ENCODE measurements at regions not wholly inside any gene's neighbourhood (a gene's known extent, or its start where the extent isn't known, plus 50 kb on each side); places are given as distances from the start of the nearest gene placed in this dataset.
A peak's percentile ranks its signal among the peaks of the same experiment; 100 is the strongest.
"Not testable (repeated sequence)": the region's sequence is repeated elsewhere in the genome, so short reads cannot be mapped to it uniquely, and the experiment has no call there.

- Histone ChIP-seq H3K4me1 (ENCODE audit: insufficient read depth, low read length) (peaks cover 15% of the 10 kb centered on the region; the same call in 1 of the 2 replicates), H3K4me3 (ENCODE audit: low read length) (no peak overlapping the region), H3K36me3 (ENCODE audit: insufficient read depth, low read depth, low read length) (no peaks in the 10 kb centered on the region), H3K9me3 (ENCODE audit: insufficient read depth, low read depth, low read length) (no peaks in the 10 kb centered on the region), H3K27me3 (ENCODE audit: insufficient read depth, low read length) (peaks cover 4% of the 10 kb centered on the region; the same call in 1 of the 2 replicates), H3K27ac (ENCODE audit: low read length) (no peak overlapping the region), H3K9ac (ENCODE audit: low read depth, low read length) (no peak overlapping the region)
Observed at GRCh38 chr9:129415942-129416651, 204.8 kb downstream of the C9orf50 start.

DNA sequence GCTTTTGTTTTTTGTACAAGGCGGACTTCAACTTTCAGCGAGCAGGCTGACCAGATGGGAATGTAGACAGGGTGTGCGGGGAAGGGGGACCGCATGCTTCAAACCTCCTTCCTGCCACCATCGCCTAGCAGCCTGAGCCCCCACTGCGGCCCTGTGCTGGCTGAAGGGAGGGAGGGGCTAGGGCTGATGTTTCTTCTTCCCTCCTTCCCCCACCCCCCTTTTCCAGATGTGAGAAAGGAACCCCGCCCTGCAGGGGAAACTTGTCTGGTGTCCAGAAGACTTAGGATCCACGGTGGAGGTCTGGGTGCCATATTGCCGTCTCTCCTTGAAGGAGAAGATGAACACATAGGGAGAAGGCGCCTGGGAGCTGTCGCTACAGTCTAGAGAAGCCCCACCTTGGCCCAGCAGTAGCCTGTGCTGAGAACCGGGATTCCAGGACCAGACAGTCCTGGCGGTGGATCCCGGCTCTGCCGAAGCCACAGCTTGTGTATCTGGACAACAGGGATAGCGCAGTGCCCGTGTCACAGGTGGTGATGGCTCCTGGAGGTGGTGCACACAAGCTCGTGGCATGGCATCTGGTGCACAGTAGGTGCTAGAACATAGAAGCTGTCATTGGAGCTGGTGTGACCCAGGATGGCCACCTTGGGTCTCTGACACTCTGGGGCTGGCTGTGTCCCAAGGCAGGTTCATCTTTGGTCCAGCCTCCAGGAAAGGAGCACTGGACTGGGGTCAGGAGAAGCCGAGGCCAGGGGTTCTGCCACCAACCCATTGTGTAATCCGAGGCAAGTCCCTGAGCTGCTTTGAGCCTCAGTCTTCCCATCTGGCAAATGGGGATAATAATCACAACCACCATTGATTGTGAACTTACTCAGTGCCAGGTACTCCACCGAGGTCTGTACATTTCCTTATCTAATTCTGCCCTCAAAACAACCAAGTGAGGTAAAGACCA is 205.6 kb downstream of the C9orf50 start:
- Histone ChIP-seq H3K4me3 (ENCODE audit: low read length) (no peak overlapping the region; the same call in 1 of the 2 replicates), H3K9me3 (ENCODE audit: insufficient read depth, low read depth, low read length) (no peaks in the 10 kb centered on the region), H3K36me3 (ENCODE audit: insufficient read depth, low read depth, low read length) (no peaks in the 10 kb centered on the region), H3K27ac (ENCODE audit: low read length) (no peak overlapping the region), H3K9ac (ENCODE audit: low read depth, low read length) (peak overlapping the region; percentile 88; the same call in 1 of the 2 replicates), H3K4me1 (ENCODE audit: insufficient read depth, low read length) (peaks cover 15% of the 10 kb centered on the region; the same call in 1 of the 2 replicates), H3K27me3 (ENCODE audit: insufficient read depth, low read length) (peaks cover 4% of the 10 kb centered on the region; the same call in 1 of the 2 replicates)

DNA sequence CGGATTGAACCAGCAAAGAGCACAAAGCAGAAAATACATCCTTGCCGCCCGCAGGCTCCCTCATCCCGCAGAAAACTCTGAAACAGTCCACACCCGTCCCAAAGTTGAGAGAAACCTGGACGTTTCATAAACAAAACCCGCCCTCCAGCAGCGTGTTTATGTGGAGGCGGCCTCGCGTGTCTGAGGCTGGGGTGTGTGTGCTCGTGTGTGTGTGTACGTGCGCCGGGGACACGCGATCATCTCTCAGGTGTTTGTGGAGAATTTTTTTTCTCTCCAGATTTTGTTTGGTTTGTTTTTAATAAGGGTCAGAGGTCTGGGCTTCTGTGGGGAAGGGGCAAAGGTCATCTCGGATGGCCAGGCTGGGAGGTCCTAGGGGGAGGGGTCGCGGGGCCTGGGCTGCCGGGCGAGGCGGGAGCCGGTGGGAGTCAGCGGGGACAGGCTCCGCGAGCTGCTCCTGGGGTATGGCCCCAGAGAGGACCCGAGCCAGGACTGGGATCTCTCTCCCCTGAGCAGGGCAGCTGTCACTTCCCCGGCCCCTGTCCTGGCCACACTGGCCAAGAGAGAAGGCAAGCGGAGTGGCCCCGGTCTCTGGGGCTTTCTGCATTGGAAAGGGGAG is 206.4 kb downstream of the C9orf50 start:
- H3K4me3 ChIP-seq (ENCODE audit: low read length): peak overlapping the region; percentile 63; the same call in 1 of the 2 replicates
- H3K27ac ChIP-seq (ENCODE audit: low read length): peak overlapping the region; percentile 88
- H3K9ac ChIP-seq (ENCODE audit: low read depth, low read length): peak overlapping the region; percentile 88; the same call in 1 of the 2 replicates
- H3K9me3 ChIP-seq (ENCODE audit: insufficient read depth, low read depth, low read length): no peaks in the 10 kb centered on the region
- H3K27me3 ChIP-seq (ENCODE audit: insufficient read depth, low read length): peaks cover 4% of the 10 kb centered on the region; the same call in 1 of the 2 replicates
- H3K36me3 ChIP-seq (ENCODE audit: insufficient read depth, low read depth, low read length): no peaks in the 10 kb centered on the region
- peaks cover 15% of the 10 kb centered on the region; the same call in 1 of the 2 replicates for H3K4me1 ChIP-seq (ENCODE audit: insufficient read depth, low read length)

DNA sequence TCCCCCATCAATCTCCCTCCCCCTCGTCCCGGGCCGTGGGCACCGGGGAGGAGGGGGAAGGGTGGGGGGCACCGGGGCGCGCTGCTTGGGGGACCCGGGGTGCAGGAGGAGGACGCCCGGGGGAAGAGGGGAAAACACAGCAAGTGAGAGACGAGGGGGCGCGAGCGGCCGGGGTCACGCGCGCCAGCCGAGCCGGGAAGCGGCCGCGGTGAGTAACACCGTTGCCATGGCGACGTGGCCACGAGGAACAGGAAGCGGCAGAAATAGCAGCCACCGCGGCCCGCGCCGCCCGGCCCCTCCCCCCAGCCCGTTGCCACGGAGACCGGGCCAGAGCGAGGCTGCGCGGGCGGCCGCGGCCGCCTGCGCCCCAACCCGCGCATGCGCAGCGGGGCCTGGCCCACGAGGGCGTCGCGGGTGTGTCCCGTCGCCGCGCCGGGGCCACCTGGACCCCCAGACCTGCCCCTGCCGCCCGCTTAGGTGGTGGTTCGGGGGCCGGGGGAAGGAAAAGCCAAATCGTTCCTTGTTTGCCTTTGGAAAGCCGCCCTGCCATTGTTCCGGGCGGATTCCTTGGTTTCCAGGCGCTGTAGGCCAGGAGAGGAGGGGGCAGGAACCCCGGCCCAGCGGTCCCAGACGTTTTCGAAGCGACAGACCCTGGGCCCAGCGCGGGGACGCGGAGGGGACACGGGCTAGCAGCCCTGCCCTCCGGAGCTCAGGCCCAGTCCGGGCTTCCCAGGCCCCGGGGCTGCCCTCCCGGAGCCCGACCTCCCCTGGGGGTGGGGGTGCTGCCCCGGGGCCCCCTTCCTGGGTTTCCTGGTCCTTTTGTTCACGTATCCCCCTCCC is 207.1 kb downstream of the C9orf50 start:
- peak overlapping the region; percentile 64; the same call in 1 of the 2 replicates for H3K4me3 ChIP-seq (ENCODE audit: low read length)
- H3K9me3 ChIP-seq (ENCODE audit: insufficient read depth, low read depth, low read length): no peaks in the 10 kb centered on the region
- H3K36me3 ChIP-seq (ENCODE audit: insufficient read depth, low read depth, low read length): no peaks in the 10 kb centered on the region
- H3K27me3 ChIP-seq (ENCODE audit: insufficient read depth, low read length): peaks cover 4% of the 10 kb centered on the region; the same call in 1 of the 2 replicates
- peak overlapping the region; percentile 88 for H3K27ac ChIP-seq (ENCODE audit: low read length)
- peaks cover 15% of the 10 kb centered on the region; the same call in 1 of the 2 replicates for H3K4me1 ChIP-seq (ENCODE audit: insufficient read depth, low read length)
- H3K9ac ChIP-seq (ENCODE audit: low read depth, low read length): peak overlapping the region; percentile 88

GRCh38 chr9:129412814-129413536 is 207.9 kb downstream of the C9orf50 start:
- Histone ChIP-seq H3K27me3 (ENCODE audit: insufficient read depth, low read length) (peaks cover 4% of the 10 kb centered on the region; the same call in 1 of the 2 replicates), H3K36me3 (ENCODE audit: insufficient read depth, low read depth, low read length) (no peaks in the 10 kb centered on the region), H3K4me1 (ENCODE audit: insufficient read depth, low read length) (peaks cover 15% of the 10 kb centered on the region; the same call in 1 of the 2 replicates), H3K9ac (ENCODE audit: low read depth, low read length) (peak overlapping the region; percentile 73; the same call in 1 of the 2 replicates), H3K9me3 (ENCODE audit: insufficient read depth, low read depth, low read length) (no peaks in the 10 kb centered on the region), H3K27ac (ENCODE audit: low read length) (no peak overlapping the region), H3K4me3 (ENCODE audit: low read length) (peak overlapping the region; percentile 64; the same call in 1 of the 2 replicates)

GRCh38 chr9:129412176-129412813 is 208.6 kb downstream of the C9orf50 start:
- Histone ChIP-seq H3K9ac (ENCODE audit: low read depth, low read length) (peak overlapping the region; percentile 73; the same call in 1 of the 2 replicates), H3K4me1 (ENCODE audit: insufficient read depth, low read length) (peaks cover 15% of the 10 kb centered on the region; the same call in 1 of the 2 replicates)
- not testable (repeated sequence) for H3K27ac ChIP-seq (ENCODE audit: low read length)

GRCh38 chr9:129411501-129412175 is 209.3 kb downstream of the C9orf50 start:
- no peak overlapping the region for H3K9ac ChIP-seq (ENCODE audit: low read depth, low read length)
- H3K27me3 ChIP-seq (ENCODE audit: insufficient read depth, low read length): peaks cover 4% of the 10 kb centered on the region; the same call in 1 of the 2 replicates
- H3K9me3 ChIP-seq (ENCODE audit: insufficient read depth, low read depth, low read length): no peaks in the 10 kb centered on the region
- no peak overlapping the region for H3K4me3 ChIP-seq (ENCODE audit: low read length)
- H3K27ac ChIP-seq (ENCODE audit: low read length): no peak overlapping the region
- H3K36me3 ChIP-seq (ENCODE audit: insufficient read depth, low read depth, low read length): no peaks in the 10 kb centered on the region
- H3K4me1 ChIP-seq (ENCODE audit: insufficient read depth, low read length): peaks cover 15% of the 10 kb centered on the region; the same call in 1 of the 2 replicates

More at GRCh38 chr9:129412176-129412813, 208.6 kb downstream of the C9orf50 start:
- not testable (repeated sequence) for H3K36me3 ChIP-seq (ENCODE audit: insufficient read depth, low read depth, low read length); H3K9me3 ChIP-seq (ENCODE audit: insufficient read depth, low read depth, low read length); H3K27me3 ChIP-seq (ENCODE audit: insufficient read depth, low read length)
- peak overlapping the region; percentile 64; the same call in 1 of the 2 replicates for H3K4me3 ChIP-seq (ENCODE audit: low read length)

GRCh38 chr9:129410226-129410625 is 210.7 kb downstream of the C9orf50 start:
- no peak overlapping the region for H3K27ac ChIP-seq (ENCODE audit: low read length)
- peaks cover 4% of the 10 kb centered on the region; the same call in 1 of the 2 replicates for H3K27me3 ChIP-seq (ENCODE audit: insufficient read depth, low read length)
- no peaks in the 10 kb centered on the region for H3K9me3 ChIP-seq (ENCODE audit: insufficient read depth, low read depth, low read length)
- H3K4me1 ChIP-seq (ENCODE audit: insufficient read depth, low read length): peaks cover 17% of the 10 kb centered on the region; the same call in 1 of the 2 replicates
- no peaks in the 10 kb centered on the region for H3K36me3 ChIP-seq (ENCODE audit: insufficient read depth, low read depth, low read length)
- H3K4me3 ChIP-seq (ENCODE audit: low read length): no peak overlapping the region
- no peak overlapping the region for H3K9ac ChIP-seq (ENCODE audit: low read depth, low read length)

- no peak overlapping the region for H3K9ac ChIP-seq (ENCODE audit: low read depth, low read length)
- H3K9me3 ChIP-seq (ENCODE audit: insufficient read depth, low read depth, low read length): no peaks in the 10 kb centered on the region
- H3K27me3 ChIP-seq (ENCODE audit: insufficient read depth, low read length): no peaks in the 10 kb centered on the region
- H3K27ac ChIP-seq (ENCODE audit: low read length): no peak overlapping the region
- peaks cover 12% of the 10 kb centered on the region for H3K4me1 ChIP-seq (ENCODE audit: insufficient read depth, low read length)
- no peaks in the 10 kb centered on the region for H3K36me3 ChIP-seq (ENCODE audit: insufficient read depth, low read depth, low read length)
- no peak overlapping the region for H3K4me3 ChIP-seq (ENCODE audit: low read length)
Observed at GRCh38 chr9:129408535-129409215, 212.2 kb downstream of the C9orf50 start.
